GDM1 (cell line): ENCODE measurements at regions not wholly inside any gene's neighbourhood (a gene's known extent, or its start where the extent isn't known, plus 50 kb on each side); places are given as distances from the start of the nearest gene placed in this dataset.

Experiments used
- DNase-seq: peaks from one replicate; lab custom pipeline; 2025; lab: John Stamatoyannopoulos, UW

- no peak for DNase-seq
Observed at GRCh38 chr13:48888613-48889012, 87.1 kb upstream of the FNDC3A start.

GRCh38 chr13:48890391-48890790 lies 85.3 kb upstream of the FNDC3A start:
- no peak for DNase-seq

- no peak for DNase-seq
Observed at GRCh38 chr13:48891586-48891985, 84.1 kb upstream of the FNDC3A start.

- no peak for DNase-seq
Observed at GRCh38 chr13:48892053-48892687, 83.5 kb upstream of the FNDC3A start.

- no peak for DNase-seq
Observed at GRCh38 chr13:48892688-48893075, 83.0 kb upstream of the FNDC3A start.

GRCh38 chr13:48896312-48896711 lies 79.4 kb upstream of the FNDC3A start:
- no peak for DNase-seq

- DNase-seq, result no peak
Observed at GRCh38 chr13:48901781-48902180, 73.9 kb upstream of the FNDC3A start.

- DNase-seq, result no peak
Observed at GRCh38 chr13:48902368-48902767, 73.3 kb upstream of the FNDC3A start.

- DNase-seq, result no peak
Observed at GRCh38 chr13:48904668-48905290, 70.9 kb upstream of the FNDC3A start.

- no peak for DNase-seq
Observed at GRCh38 chr13:48906200-48906599, 69.5 kb upstream of the FNDC3A start.

- no peak for DNase-seq
Observed at GRCh38 chr13:48908381-48909055, 67.2 kb upstream of the FNDC3A start.

- no peak for DNase-seq
Observed at GRCh38 chr13:48909056-48909389, 66.7 kb upstream of the FNDC3A start.

GRCh38 chr13:48910686-48911085 lies 65.0 kb upstream of the FNDC3A start:
- no peak for DNase-seq

GRCh38 chr13:48919751-48920150 lies 56.0 kb upstream of the FNDC3A start:
- no peak for DNase-seq

GRCh38 chr13:48920730-48921129 lies 55.0 kb upstream of the FNDC3A start:
- DNase-seq, result no peak

GRCh38 chr13:48923376-48923775 lies 52.3 kb upstream of the FNDC3A start:
- no peak for DNase-seq

- DNase-seq, result no peak
Observed at GRCh38 chr13:48925001-48925400, 50.7 kb upstream of the FNDC3A start.
